HepG2 (cell line): ENCODE measurements at regions not wholly inside any gene's neighbourhood (a gene's known extent, or its start where the extent isn't known, plus 50 kb on each side); places are given as distances from the start of the nearest gene placed in this dataset.

ENCODE experiments used
- ATAC-seq: fragments of 200-7000 bp; cut with Tn5 transposase; 3 replicates; pipeline ENCODE4 v1.9.1; 2020; ENCODE audit warnings: mild to moderate bottlenecking, moderate library complexity
- BruUV-seq: library from RNA; stranded (reverse); fragments of 400-500 nt; replicated peaks from 2 replicates; lab custom pipeline; 2021; lab: Mats Ljungman, UMichigan
- CTCF ChIA-PET: fragments of 300-600 bp; formaldehyde crosslinking; extraction: SDS; loops from one replicate; lab custom pipeline; 2021; ENCODE audit warnings: low total read pairs, inconsistent platforms, low intra/inter-chr PET ratio; lab: Yijun Ruan, JAX
- POLR2A ChIA-PET: fragments of 350-600 bp; sonication (Branson Sonifier 250); formaldehyde crosslinking; loops from one replicate; lab custom pipeline; 2020; ENCODE audit warnings: antibody characterized with exemption, inconsistent platforms; lab: Yijun Ruan, JAX
- DNase-seq: peaks from one replicate; pipeline ENCODE4 v3.0.0-alpha.2; 2015; ENCODE audit warnings: low spot score
- FAIRE-seq: peaks from 3 replicates; lab custom pipeline; 2011; peaks lifted over from hg19 to GRCh38; lab: Jason Lieb, UNC
- H2AFZ ChIP-seq: one replicate; pipeline ENCODE4 v1.6.1; 2011; ENCODE audit warnings: low read length, inconsistent platforms
- H3K27ac ChIP-seq: fragments of 300-600 bp; 3 replicates; pipeline ENCODE4 v1.8.0; 2011; ENCODE audit warnings: mixed run types, mild to moderate bottlenecking, mixed read lengths, low read length, inconsistent platforms; ENCODE audit not compliant: insufficient read depth; ENCODE audit errors: extremely low read length
- H3K27me3 ChIP-seq, 2 experiments: fragments of 200-600 bp in 1 of 2; 2 replicates in 1 of 2; 3 replicates in 1 of 2; pipeline versions ENCODE4 v1.6.0 to v1.8.0; 2011; ENCODE audit warnings: low read length in 2 of 2, mild to moderate bottlenecking in 2 of 2, moderate library complexity in 2 of 2, inconsistent platforms in 1 of 2; ENCODE audit not compliant: insufficient read depth in 2 of 2, control insufficient read depth in 1 of 2
- H3K36me3 ChIP-seq, 2 experiments: fragments of 200-600 bp in 1 of 2; replicated peaks in 1 of 2; 2 replicates in 1 of 2; 3 replicates in 1 of 2; pipeline versions ENCODE4 v1.5.1 to v1.8.0; 2011; ENCODE audit warnings: low read length in 2 of 2, inconsistent platforms in 1 of 2; ENCODE audit not compliant: insufficient read depth in 2 of 2, control insufficient read depth in 1 of 2
- H3K4me1 ChIP-seq: 2 replicates; pipeline ENCODE4 v1.5.1; 2012; ENCODE audit warnings: low read length, inconsistent platforms; ENCODE audit not compliant: insufficient read depth
- H3K4me2 ChIP-seq: 2 replicates; pipeline ENCODE4 v1.6.0; 2011; ENCODE audit warnings: low read depth, low read length, inconsistent platforms
- H3K4me3 ChIP-seq, 3 experiments: fragments of 200-600 bp in 1 of 3; sonication (generic), shearing (Covaris generic) in 1 of 3; replicated peaks in 1 of 3; 2 replicates each; pipeline ENCODE4 v1.5.1; 2011 to 2016; ENCODE audit warnings: low read length in 3 of 3, inconsistent platforms in 2 of 3, low read depth in 2 of 3, mild to moderate bottlenecking in 2 of 3, control low read depth in 1 of 3, mixed read lengths in 1 of 3; ENCODE audit not compliant: insufficient read depth in 1 of 3
- H3K79me2 ChIP-seq: one replicate; pipeline ENCODE4 v1.6.1; 2011; ENCODE audit warnings: low read length, inconsistent platforms; ENCODE audit not compliant: insufficient read depth
- H3K9ac ChIP-seq: 2 replicates; pipeline ENCODE4 v1.6.0; 2011; ENCODE audit warnings: mild to moderate bottlenecking, low read depth, low read length, inconsistent platforms; ENCODE audit not compliant: insufficient read depth
- H3K9me3 ChIP-seq: 2 replicates; pipeline ENCODE4 v1.5.1; 2012; ENCODE audit warnings: mild to moderate bottlenecking, low read length
- H4K20me1 ChIP-seq: 2 replicates; pipeline ENCODE4 v1.6.0; 2011; ENCODE audit warnings: inconsistent platforms, mild to moderate bottlenecking, low read length, moderate library complexity; ENCODE audit not compliant: insufficient read depth
- ASH2L ChIP-seq: fragments of 300-600, 200-600 bp; sonication (generic); IDR thresholded peaks from 2 replicates; pipeline ENCODE4 v1.7.0; 2017; ENCODE audit warnings: low read depth, mild to moderate bottlenecking, moderate library complexity, mixed read lengths, low read length; ENCODE audit not compliant: insufficient read length
- CENPX ChIP-seq: sonication (generic); formaldehyde crosslinking; IDR thresholded peaks from 2 replicates; pipeline ENCODE4 v1.9.0; 2021; ENCODE audit warnings: mild to moderate bottlenecking, missing genetic modification reagents, moderate library complexity
- E2F1 ChIP-seq: sonication (generic); formaldehyde crosslinking; IDR thresholded peaks from 2 replicates; pipeline ENCODE4 v1.5.0; 2020; ENCODE audit warnings: missing genetic modification reagents
- GMEB2 ChIP-seq: IDR thresholded peaks from 2 replicates; pipeline ENCODE4 v1.6.1; 2016; ENCODE audit warnings: missing biosample characterization, missing genetic modification reagents, low read depth
- HMGXB4 ChIP-seq, 2 experiments: sonication (generic) in 1 of 2; formaldehyde crosslinking in 1 of 2; IDR thresholded peaks; 2 replicates each; pipeline versions ENCODE4 v1.4.0 to v1.6.1; 2018 to 2020; ENCODE audit warnings: missing genetic modification reagents in 2 of 2, borderline replicate concordance in 1 of 2, low read depth in 1 of 2, mild to moderate bottlenecking in 1 of 2, missing biosample characterization in 1 of 2
- KDM6A ChIP-seq: IDR thresholded peaks from 2 replicates; pipeline ENCODE4 v1.6.1; 2016; ENCODE audit warnings: low read depth
- MAFK ChIP-seq, 2 experiments: IDR thresholded peaks in 1 of 2; conservative IDR thresholded peaks in 1 of 2; 2 replicates each; pipeline ENCODE4 v1.6.1; 2011; ENCODE audit warnings: improper control_type of control experiment in 2 of 2, low read length in 2 of 2
- MTF1 ChIP-seq: sonication (generic); formaldehyde crosslinking; IDR thresholded peaks from 2 replicates; pipeline ENCODE4 v1.5.0; 2020; ENCODE audit warnings: missing genetic modification reagents
- NR0B2 ChIP-seq: sonication (generic); formaldehyde crosslinking; IDR thresholded peaks from 2 replicates; pipeline ENCODE4 v1.4.0; 2020; ENCODE audit warnings: mild to moderate bottlenecking, missing genetic modification reagents
- SMAD9 ChIP-seq: sonication (generic); formaldehyde crosslinking; IDR thresholded peaks from 2 replicates; pipeline ENCODE4 v1.5.1; 2020; ENCODE audit warnings: mild to moderate bottlenecking, missing genetic modification reagents
- ZC3H13 ChIP-seq: sonication (generic); formaldehyde crosslinking; IDR thresholded peaks from 2 replicates; pipeline ENCODE4 v1.8.1; 2023; ENCODE audit warnings: mild to moderate bottlenecking, missing genetic modification reagents, moderate library complexity
- ZHX1 ChIP-seq: sonication (generic); formaldehyde crosslinking; IDR thresholded peaks from 2 replicates; pipeline ENCODE4 v1.8.1; 2022; ENCODE audit warnings: low read depth, mild to moderate bottlenecking, missing genetic modification reagents
- ZNF251 ChIP-seq: sonication (generic); formaldehyde crosslinking; IDR thresholded peaks from 2 replicates; pipeline ENCODE4 v1.9.0; 2021; ENCODE audit warnings: mild to moderate bottlenecking, missing genetic modification reagents
- ZNF597 ChIP-seq: sonication (generic); formaldehyde crosslinking; IDR thresholded peaks from 2 replicates; pipeline ENCODE4 v1.5.0; 2020; ENCODE audit warnings: missing genetic modification reagents
- ZNF660 ChIP-seq: sonication (generic); formaldehyde crosslinking; IDR thresholded peaks from 2 replicates; pipeline ENCODE4 v1.5.1; 2020; ENCODE audit warnings: mild to moderate bottlenecking, low read depth, missing genetic modification reagents, borderline replicate concordance
- ZNF674 ChIP-seq: sonication (generic); formaldehyde crosslinking; IDR thresholded peaks from 2 replicates; pipeline ENCODE4 v1.5.0; 2020; ENCODE audit warnings: low read depth, mild to moderate bottlenecking, missing genetic modification reagents
- WGBS: methylation state at CpG from one replicate; pipeline ENCODE4 v1.1.6; 2017; ENCODE audit warnings: low lambda C conversion rate; 5-methylcytosine and 5-hydroxymethylcytosine counted together
- in situ Hi-C: cut with HindIII; loops from 2 replicates; pipeline ENCODE4 v1.10.0; 2017; ENCODE audit warnings: low pct_unique_long_range_greater_than_20kb; ENCODE audit not compliant: extremely low pct_ligation_motif_present
- intact Hi-C: fragments of 100-400 bp; cut with micrococcal nuclease; formaldehyde crosslinking; loops from one replicate; pipeline ENCODE4 v1.10.0; 2022; ENCODE audit not compliant: unreplicated experiment

- intact Hi-C loops, result no loop called here
- BruUV-seq, result no TSS peak
- CTCF ChIA-PET, result no interaction called here
- TF ChIP-seq ZC3H13 (CRISPR knock-in tag) (no peak), HMGXB4 (CRISPR knock-in tag; IDR thresholded peaks at IDR 0.05; ENCODE audit: borderline replicate concordance in 1 of 2, low read depth in 1 of 2) (no peak), KDM6A (CRISPR knock-in tag) (no peak), ASH2L (no peak), NR0B2 (no peak), SMAD9 (CRISPR knock-in tag) (no peak), ZNF660 (no peak), ZNF597 (CRISPR knock-in tag) (no peak), ZNF251 (CRISPR knock-in tag) (no peak), ZHX1 (CRISPR knock-in tag) (no peak), CENPX (CRISPR knock-in tag) (no peak), MAFK (conservative IDR thresholded peaks at IDR 0.05 in 1 of 2, IDR thresholded peaks at IDR 0.05 in 1 of 2; ENCODE audit: low read length in 2 of 2) (no peak), ZNF674 (no peak), MTF1 (no peak), GMEB2 (CRISPR knock-in tag) (no peak), E2F1 (CRISPR knock-in tag) (no peak)
These were observed 67.0 kb upstream of the NLRP1 start for GRCh38 chr17:5651348-5651747.

More at GRCh38 chr17:5651348-5651747, 67.0 kb upstream of the NLRP1 start:
- Histone ChIP-seq H3K36me3 (no peaks in the 10 kb centered on the region), H3K4me2 (no peak overlapping the region), H3K27ac (no peak overlapping the region), H3K4me1 (no peaks in the 10 kb centered on the region), H4K20me1 (no peaks in the 10 kb centered on the region), H3K9me3 (peaks cover 26% of the 10 kb centered on the region), H3K79me2 (no peaks in the 10 kb centered on the region), H3K4me3 (no peak overlapping the region), H3K27me3 (no peaks in the 10 kb centered on the region; a peak in 1 of 5 replicates), H3K9ac (no peak overlapping the region), H2AFZ (no peak overlapping the region)
- DNase-seq, result no peak
- no peak for ATAC-seq
- 12% methylated on average over 3 of the region's 3 CpGs for WGBS
- FAIRE-seq, result no peak
- POLR2A ChIA-PET, result no interaction called here
- in situ Hi-C loops, result no loop called here
